K562 (cell line): ENCODE measurements at regions not wholly inside any gene's neighbourhood (a gene's known extent, or its start where the extent isn't known, plus 50 kb on each side); places are given as distances from the start of the nearest gene placed in this dataset.

Source experiments
- ATF1 ChIP-seq, 2 experiments: fragments of 450-650 bp in 1 of 2; IDR thresholded peaks; 2 replicates each; pipeline ENCODE4 v1.6.1; 2016; ENCODE audit warnings: missing compliant biosample characterization in 1 of 2, missing genetic modification characterization in 1 of 2
- CEBPB ChIP-seq: fragments of 450-650 bp; IDR thresholded peaks from 2 replicates; pipeline ENCODE4 v1.6.1; 2016; ENCODE audit warnings: missing genetic modification characterization, missing compliant biosample characterization
- CEBPZ ChIP-seq: fragments of 150-350 bp; IDR thresholded peaks from 2 replicates; pipeline ENCODE4 v1.6.1; 2014; ENCODE audit warnings: low read depth, mild to moderate bottlenecking, low read length, borderline replicate concordance
- CHD2 ChIP-seq: IDR thresholded peaks from 2 replicates; pipeline ENCODE4 v1.6.1; 2011; ENCODE audit warnings: low read depth, low read length
- CTCF ChIP-seq, 3 experiments: IDR thresholded peaks in 2 of 3; conservative IDR thresholded peaks in 1 of 3; 2 replicates each; pipeline ENCODE4 v1.5.1; 2011 to 2012; ENCODE audit warnings: low read length in 3 of 3, mild to moderate bottlenecking in 3 of 3, control low read depth in 2 of 3, improper control_type of control experiment in 1 of 3, inconsistent platforms in 1 of 3, low read depth in 1 of 3, mixed read lengths in 1 of 3, moderate library complexity in 1 of 3; ENCODE audit not compliant: insufficient read depth in 2 of 3
- DPF2 ChIP-seq: fragments of 450-650 bp; IDR thresholded peaks from 2 replicates; pipeline ENCODE4 v1.6.1; 2016
- EP400 ChIP-seq: fragments of 450-650 bp; IDR thresholded peaks from 2 replicates; pipeline ENCODE4 v1.6.1; 2017; ENCODE audit warnings: antibody characterized with exemption, mild to moderate bottlenecking, moderate library complexity
- ERF ChIP-seq: fragments of 450-650 bp; formaldehyde crosslinking; IDR thresholded peaks from 2 replicates; pipeline ENCODE4 v1.4.0; 2020; ENCODE audit warnings: mild to moderate bottlenecking, mixed read lengths
- FOXO4 ChIP-seq: fragments of 450-650 bp; formaldehyde crosslinking; IDR thresholded peaks from 2 replicates; pipeline ENCODE4 v1.4.0; 2020; ENCODE audit warnings: mild to moderate bottlenecking, moderate library complexity
- KHSRP ChIP-seq: fragments of 450-650 bp; IDR thresholded peaks from 2 replicates; pipeline ENCODE4 v1.6.1; 2017
- RAD21 ChIP-seq, 2 experiments: fragments of 250-450 bp in 1 of 2; fragments of 450-650 bp in 1 of 2; sonication (Bioruptor Pico) in 1 of 2; formaldehyde crosslinking in 1 of 2; IDR thresholded peaks in 1 of 2; conservative IDR thresholded peaks in 1 of 2; 2 replicates each; pipeline versions ENCODE4 v1.4.0 to v1.8.0; 2020 to 2022; ENCODE audit warnings: mild to moderate bottlenecking in 2 of 2, moderate library complexity in 1 of 2
- RERE ChIP-seq: sonication (generic); formaldehyde crosslinking; IDR thresholded peaks from 2 replicates; pipeline ENCODE4 v1.8.0; 2023; ENCODE audit warnings: missing genetic modification reagents, mild to moderate bottlenecking, borderline replicate concordance
- TAF15 ChIP-seq: fragments of 200-400 bp; formaldehyde crosslinking; IDR thresholded peaks from 2 replicates; pipeline ENCODE4 v1.6.1; 2017; ENCODE audit warnings: mild to moderate bottlenecking, low read depth, low read length, moderate library complexity
- ZNF436 ChIP-seq: fragments of 250-450, 450-650 bp; sonication (Bioruptor Pico); formaldehyde crosslinking; IDR thresholded peaks from 2 replicates; pipeline ENCODE4 v1.7.0; 2020; ENCODE audit warnings: mild to moderate bottlenecking
- ZNF584 ChIP-seq: fragments of 200-800 bp; sonication (Bioruptor generic); IDR thresholded peaks from 2 replicates; pipeline ENCODE4 v1.6.1; 2016; ENCODE audit warnings: low read depth, mild to moderate bottlenecking, missing genetic modification characterization, missing compliant biosample characterization
- ZNF780A ChIP-seq: fragments of 250-450 bp; sonication (Bioruptor Pico); IDR thresholded peaks from 2 replicates; pipeline ENCODE4 v1.5.0; 2021; ENCODE audit warnings: mild to moderate bottlenecking

- TF ChIP-seq FOXO4 (CRISPR knock-in tag) (no peak), KHSRP (no peak), RERE (CRISPR knock-in tag) (no peak), ERF (CRISPR knock-in tag) (no peak), RAD21 (CRISPR knock-in tag; conservative IDR thresholded peaks at IDR 0.05 in 1 of 2, IDR thresholded peaks at IDR 0.05 in 1 of 2) (peak in 1 of 2 experiments; percentile 53; a peak in 2 of 4 replicates), CHD2 (no peak), CTCF (IDR thresholded peaks at IDR 0.05 in 2 of 3, conservative IDR thresholded peaks at IDR 0.05 in 1 of 3; ENCODE audit: insufficient read depth in 2 of 3, low read depth in 1 of 3, low read length in 3 of 3) (peak; percentile 35 to 57 (median 42); a peak in 4 of 6 replicates), CEBPB (tag) (no peak), TAF15 (no peak), ZNF584 (CRISPR knock-in tag) (no peak), CEBPZ (no peak), DPF2 (no peak), ATF1 (CRISPR knock-in tag; IDR thresholded peaks at IDR 0.05) (no peak), ATF1 (tag; IDR thresholded peaks at IDR 0.05) (no peak), EP400 (no peak), ZNF436 (CRISPR knock-in tag) (no peak), ZNF780A (no peak)
These were observed 202.3 kb upstream of the PROK2 start (continued) for GRCh38 chr3:71987089-71987735.
